Type B pancreatic cell (in vitro differentiated cells): ENCODE measurements at regions not wholly inside any gene's neighbourhood (a gene's known extent, or its start where the extent isn't known, plus 50 kb on each side); places are given as distances from the start of the nearest gene placed in this dataset.

Source experiments
- DNase-seq: peaks from one replicate; pipeline ENCODE4 v3.0.0; 2021; ENCODE audit warnings: mixed read lengths; ENCODE audit not compliant: unreplicated experiment; ENCODE audit errors: extremely low spot score
- H3K27ac Mint-ChIP-seq: 2 replicates; pipeline ENCODE4 v1.8.0; 2021; ENCODE audit warnings: mild to moderate bottlenecking, mixed read lengths
- H3K27me3 Mint-ChIP-seq: 2 replicates; pipeline ENCODE4 v1.8.0; 2021; ENCODE audit warnings: mixed read lengths
- H3K36me3 Mint-ChIP-seq: 2 replicates; pipeline ENCODE4 v1.8.0; 2021; ENCODE audit warnings: mixed read lengths
- H3K4me1 Mint-ChIP-seq: one replicate; pipeline ENCODE4 v1.8.0; 2021; ENCODE audit warnings: mixed read lengths; ENCODE audit not compliant: unreplicated experiment
- H3K4me3 Mint-ChIP-seq: 2 replicates; pipeline ENCODE4 v1.8.0; 2021; ENCODE audit warnings: mild to moderate bottlenecking, mixed read lengths
- H3K9me3 Mint-ChIP-seq: 2 replicates; pipeline ENCODE4 v1.8.0; 2021; ENCODE audit warnings: mixed read lengths
- CTCF ChIP-seq: fragments of 200-600 bp; sonication (generic); conservative IDR thresholded peaks from 2 replicates; pipeline ENCODE4 v1.5.0; 2021; ENCODE audit warnings: antibody characterized with exemption, mild to moderate bottlenecking

DNA sequence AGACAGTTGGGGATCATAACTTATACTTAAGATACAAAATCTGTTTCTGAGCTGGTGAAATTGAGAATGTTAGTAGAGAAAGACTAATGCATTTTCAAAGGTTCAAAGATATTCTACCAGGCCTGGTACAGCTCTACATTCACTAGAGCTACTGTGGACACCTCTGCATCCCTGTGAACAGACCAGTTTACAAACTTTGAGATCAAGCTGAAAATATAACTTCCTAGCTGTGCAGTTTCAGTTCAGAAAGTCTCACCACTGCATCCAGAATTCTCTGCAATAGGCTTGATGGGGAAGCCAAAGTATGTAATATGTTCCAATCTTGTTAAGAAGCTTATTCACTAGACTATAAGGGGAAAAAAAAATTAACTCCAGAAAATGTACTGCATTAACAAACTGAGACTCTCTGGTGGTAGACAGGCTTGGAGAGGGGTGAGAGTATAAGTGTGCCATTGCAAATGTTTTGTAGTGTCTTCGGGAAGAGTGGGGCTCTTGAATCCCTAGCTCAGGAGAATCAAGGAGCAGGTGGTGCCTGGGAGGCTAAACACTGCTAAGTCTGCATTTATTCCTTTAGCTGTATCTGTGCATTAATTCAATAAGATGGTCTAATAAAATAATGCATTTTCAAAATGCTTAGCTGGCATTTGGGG, 671.9 kb downstream of the NR2F1-AS1 start:
- no peak for DNase-seq
- Mint-ChIP-seq H3K4me3 (no peak overlapping the region), H3K27ac (no peak overlapping the region), H3K4me1 (peaks cover 44% of the 10 kb centered on the region), H3K27me3 (no peaks in the 10 kb centered on the region), H3K9me3 (no peaks in the 10 kb centered on the region), H3K36me3 (no peaks in the 10 kb centered on the region)
- no peak for TF ChIP-seq CTCF

DNA sequence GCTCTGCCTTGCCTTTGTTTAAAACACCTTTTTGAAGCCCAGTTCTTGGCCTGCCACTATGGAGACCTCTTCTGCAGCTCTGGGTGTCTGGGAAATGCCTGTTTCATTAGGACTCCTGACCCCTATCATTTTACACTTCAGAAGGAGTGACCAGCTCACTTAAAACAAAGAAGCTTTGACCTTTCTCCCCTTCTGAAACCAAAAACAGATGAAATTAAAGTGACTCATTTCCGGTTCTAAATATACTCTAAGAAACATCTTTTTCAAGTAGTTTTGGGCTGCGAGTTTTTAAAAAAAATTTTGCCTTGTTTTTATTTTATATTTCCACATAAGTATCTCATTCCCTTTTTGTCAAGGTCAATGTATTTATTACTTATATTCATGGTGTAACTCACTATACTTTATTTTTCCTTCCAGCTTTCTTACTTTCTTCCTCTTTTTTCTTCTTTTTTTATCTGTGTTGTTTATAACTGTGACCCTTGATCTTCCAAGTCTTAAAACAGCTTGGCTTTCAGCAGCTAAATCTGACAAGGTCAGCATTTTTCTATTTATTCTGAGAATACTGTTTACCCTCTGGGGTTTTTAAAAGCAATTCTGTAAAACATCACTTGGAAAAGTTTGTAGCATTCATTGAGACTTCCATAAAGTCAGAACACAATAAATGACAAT, 672.9 kb downstream of the NR2F1-AS1 start:
- Mint-ChIP-seq H3K27me3 (no peaks in the 10 kb centered on the region), H3K9me3 (no peaks in the 10 kb centered on the region), H3K4me1 (peaks cover 44% of the 10 kb centered on the region), H3K4me3 (peak overlapping the region; percentile 31), H3K27ac (peak overlapping the region; percentile 3), H3K36me3 (no peaks in the 10 kb centered on the region)
- TF ChIP-seq CTCF = no peak
- no peak for DNase-seq

DNA sequence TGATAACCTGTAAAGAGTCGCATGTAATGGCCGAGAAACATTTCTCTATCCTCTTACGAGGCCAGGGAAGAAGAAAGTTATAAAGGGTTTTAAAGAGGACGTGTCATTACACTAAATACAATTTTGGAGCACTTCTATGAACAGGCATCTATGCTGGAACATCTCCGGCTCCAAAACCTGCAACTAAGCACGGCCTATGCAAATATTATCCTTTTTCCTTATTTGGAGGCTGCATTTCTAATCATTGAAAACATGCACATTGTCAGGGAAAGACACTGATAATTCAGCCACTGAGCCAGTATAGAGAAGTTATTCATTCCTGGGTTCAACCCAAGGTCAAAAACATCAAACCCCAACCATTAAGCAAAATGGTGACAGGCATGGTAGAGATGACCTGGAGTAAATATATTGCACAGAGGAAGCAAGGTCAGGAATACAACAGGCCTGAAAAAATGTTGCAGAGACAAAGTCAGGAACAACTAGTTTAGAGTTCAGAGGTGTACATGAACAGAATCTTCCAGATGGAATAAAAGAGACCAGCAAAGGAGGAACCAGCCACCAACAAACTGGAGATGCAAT, 674.1 kb downstream of the NR2F1-AS1 start:
- no peaks in the 10 kb centered on the region for H3K9me3 Mint-ChIP-seq
- peaks cover 44% of the 10 kb centered on the region for H3K4me1 Mint-ChIP-seq
- H3K4me3 Mint-ChIP-seq = no peak overlapping the region
- no peaks in the 10 kb centered on the region for H3K27me3 Mint-ChIP-seq
- no peak for TF ChIP-seq CTCF
- H3K27ac Mint-ChIP-seq = no peak overlapping the region
- no peaks in the 10 kb centered on the region for H3K36me3 Mint-ChIP-seq
- DNase-seq = no peak

DNA sequence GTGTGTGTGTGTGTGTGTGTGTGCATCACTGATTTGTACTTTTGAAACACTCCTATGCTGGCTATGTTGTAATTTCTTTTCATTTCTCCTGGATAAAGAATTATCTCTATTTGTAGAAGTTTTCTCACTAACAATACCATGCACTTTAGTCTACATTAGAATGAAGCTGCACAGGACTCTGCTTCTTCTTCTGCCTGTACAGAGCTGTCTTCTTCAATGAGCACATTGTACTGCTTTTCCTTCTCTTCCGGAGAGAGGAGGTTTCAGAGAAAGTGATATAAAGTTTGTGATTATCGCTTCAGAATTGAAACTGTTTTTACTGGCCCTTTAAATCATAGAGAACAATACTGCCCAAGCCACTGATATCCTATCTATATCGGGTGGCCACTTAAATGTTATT, 677.0 kb downstream of the NR2F1-AS1 start:
- no peak for DNase-seq
- Mint-ChIP-seq H3K4me3 (no peak overlapping the region), H3K27ac (no peak overlapping the region), H3K36me3 (no peaks in the 10 kb centered on the region), H3K27me3 (no peaks in the 10 kb centered on the region), H3K9me3 (no peaks in the 10 kb centered on the region), H3K4me1 (peaks cover 25% of the 10 kb centered on the region)
- TF ChIP-seq CTCF = no peak

- H3K9me3 Mint-ChIP-seq = no peaks in the 10 kb centered on the region
- H3K27ac Mint-ChIP-seq = no peak overlapping the region
- DNase-seq = no peak
- H3K4me3 Mint-ChIP-seq = no peak overlapping the region
- no peaks in the 10 kb centered on the region for H3K27me3 Mint-ChIP-seq
- no peaks in the 10 kb centered on the region for H3K36me3 Mint-ChIP-seq
- TF ChIP-seq CTCF = no peak
- H3K4me1 Mint-ChIP-seq = no peaks in the 10 kb centered on the region
Measured at GRCh38 chr5:92899611-92900010, 681.4 kb downstream of the NR2F1-AS1 start.
